Stimulated activated CD4-positive, alpha-beta T cell treated with anti-CD3 and anti-CD28 coated beads, TNF-alpha, amount 100 ng/mL, for 48 hours (primary cell): ENCODE measurements at regions not wholly inside any gene's neighbourhood (a gene's known extent, or its start where the extent isn't known, plus 50 kb on each side); places are given as distances from the start of the nearest gene placed in this dataset.

Source experiments
- DNase-seq, 3 donors: peaks; one replicate each; pipeline ENCODE4 v3.0.0-alpha.2; 2020; ENCODE audit warnings: low read depth in 3 of 3

DNA sequence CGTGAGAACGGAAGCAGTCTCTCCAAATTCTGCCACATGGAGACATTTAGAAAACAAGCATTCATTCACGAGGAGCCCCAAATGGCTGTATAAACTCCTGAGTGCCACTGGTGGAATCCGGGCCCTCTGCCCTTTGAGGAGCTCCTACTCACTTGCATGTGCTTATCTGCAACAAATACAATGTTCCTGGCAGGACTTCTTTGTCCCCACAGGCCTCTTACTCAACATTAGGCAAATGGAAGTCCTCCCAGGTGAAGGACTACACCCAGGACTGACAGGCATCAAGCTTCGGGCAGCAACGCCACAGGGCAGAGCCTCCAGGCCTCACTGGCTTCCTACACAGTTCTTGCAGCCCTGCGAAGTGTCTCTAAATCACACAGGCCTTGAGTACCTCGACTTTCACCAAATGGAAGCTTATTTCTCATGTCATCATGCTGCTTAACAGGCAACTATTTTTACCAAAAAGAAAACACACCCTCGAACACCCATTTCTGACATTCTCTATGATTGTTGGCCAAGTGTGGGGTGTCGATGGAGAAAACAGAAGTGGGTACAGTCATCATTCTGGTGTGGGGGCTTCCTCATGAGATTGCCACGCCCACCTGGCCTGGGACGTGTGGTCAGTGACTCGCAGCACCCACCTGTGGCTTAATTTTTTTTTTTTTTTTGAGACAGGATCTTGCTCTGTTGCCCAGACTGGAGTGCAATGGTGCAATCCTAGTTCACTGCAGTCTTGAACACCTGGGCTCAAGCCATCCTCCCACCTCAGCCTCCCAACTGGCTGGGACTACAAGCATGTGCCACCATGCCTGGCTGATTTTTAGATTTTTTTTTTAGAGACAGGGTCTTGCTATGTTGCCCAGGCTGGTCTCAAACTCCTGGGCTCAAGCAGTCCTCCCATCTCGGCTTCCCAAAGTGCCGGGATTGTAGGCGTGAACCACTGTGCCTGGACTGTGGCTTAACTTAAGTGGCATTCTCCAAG is 186.8 kb upstream of the GLI2 start:
- no peak for DNase-seq

DNA sequence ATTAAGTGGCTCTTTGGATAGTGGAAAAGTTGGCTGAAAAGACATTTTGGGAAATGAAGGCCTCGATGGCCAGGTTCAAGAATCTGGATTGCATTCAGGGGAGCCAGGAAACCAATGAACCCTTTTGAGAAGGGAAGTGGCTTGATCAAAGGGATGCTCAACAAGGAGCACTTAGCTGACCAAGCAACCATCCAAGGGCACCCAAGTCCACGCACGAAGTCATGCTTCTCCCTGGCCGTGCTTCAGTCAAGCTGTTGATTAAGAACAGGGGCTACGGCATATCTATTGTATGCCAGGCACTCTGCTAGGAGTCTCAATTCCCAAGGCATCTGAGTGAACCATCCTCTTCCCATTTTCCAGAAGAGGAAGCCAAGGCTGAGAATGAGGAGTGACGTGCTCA is 185.8 kb upstream of the GLI2 start:
- DNase-seq = no peak

DNA sequence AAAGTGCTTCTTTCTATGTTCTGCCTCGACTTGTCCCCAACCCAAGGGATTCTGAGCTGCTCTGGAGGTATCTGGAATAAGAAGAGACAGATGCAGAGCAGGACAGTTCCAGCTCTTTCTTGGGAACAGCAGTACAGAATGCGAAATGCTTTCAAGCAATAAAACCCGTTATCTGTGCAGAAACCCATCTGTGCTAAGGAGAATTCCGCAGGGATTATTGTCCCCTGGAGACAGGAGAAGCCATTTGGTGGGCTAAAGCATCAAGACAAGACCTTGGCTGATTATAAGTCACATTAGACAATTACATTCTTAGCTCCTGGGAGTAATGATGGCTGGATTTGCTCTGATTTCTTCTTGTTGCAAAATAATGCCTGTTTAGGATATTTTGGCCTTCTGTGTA is 185.4 kb upstream of the GLI2 start:
- no peak for DNase-seq

DNA sequence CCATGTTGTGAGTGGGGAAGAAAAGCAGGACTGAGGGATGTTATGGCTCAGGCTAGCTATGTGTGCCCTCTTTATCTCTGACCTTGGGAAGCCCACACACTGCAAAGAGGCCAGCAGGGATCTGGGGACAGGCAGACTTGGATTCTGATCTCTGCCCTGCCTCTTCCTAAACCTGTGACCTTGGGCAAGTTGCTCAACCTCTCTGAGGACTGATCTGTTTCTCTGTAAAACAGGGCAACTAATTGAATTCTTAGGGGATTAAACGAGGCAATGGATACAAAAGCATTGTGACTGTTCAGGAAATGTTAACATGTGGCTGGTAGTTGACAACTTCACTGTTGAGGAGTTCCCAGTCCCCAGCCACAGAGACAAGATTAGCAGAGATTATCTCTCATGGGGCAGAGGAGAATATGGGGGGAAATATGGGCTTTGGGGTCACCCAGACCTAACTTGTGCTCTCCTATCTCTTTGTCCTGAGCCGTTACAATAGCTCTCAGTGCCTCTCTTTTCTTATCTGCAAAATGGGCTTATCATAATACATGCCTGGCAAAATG is 184.7 kb upstream of the GLI2 start:
- DNase-seq = no peak

DNA sequence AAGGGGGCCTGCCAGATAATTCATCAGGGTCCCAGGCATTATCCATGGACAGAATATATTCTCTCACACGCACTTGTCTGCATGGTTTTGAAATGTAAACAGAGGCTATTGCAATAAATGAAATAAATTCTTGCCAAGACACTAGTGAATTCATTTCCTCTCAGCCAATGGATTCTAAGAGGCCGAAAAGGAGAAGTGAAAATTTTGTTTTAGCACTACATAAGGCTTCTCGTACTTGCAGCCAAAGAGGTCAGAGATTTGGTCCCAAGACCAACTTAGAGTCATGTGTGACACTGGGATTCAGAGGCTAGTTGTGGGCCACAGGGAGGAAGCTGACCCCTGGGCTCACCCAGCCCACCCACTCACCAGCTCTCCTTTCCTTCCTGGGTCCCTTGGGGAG is 184.1 kb upstream of the GLI2 start:
- no peak for DNase-seq

DNA sequence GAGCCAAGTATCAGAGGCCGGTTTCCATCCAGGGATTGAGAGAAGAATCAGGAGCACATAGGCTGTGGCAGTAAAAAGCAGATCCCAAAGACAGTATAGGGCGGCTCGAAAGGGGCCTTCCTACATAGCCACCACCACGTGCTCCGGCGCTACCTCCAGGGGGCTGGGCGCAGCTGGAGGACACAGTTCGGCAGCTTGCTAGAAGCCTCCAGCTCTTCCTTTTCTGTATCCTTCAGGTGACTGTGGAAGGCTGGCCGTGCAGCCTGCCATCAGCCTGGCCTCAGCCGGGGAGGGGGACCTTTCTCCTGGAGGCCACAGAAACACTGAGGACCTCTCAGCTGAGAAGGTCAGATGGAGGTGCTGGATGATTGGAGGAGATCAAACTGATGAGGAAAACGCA is 183.6 kb upstream of the GLI2 start:
- no peak for DNase-seq

DNA sequence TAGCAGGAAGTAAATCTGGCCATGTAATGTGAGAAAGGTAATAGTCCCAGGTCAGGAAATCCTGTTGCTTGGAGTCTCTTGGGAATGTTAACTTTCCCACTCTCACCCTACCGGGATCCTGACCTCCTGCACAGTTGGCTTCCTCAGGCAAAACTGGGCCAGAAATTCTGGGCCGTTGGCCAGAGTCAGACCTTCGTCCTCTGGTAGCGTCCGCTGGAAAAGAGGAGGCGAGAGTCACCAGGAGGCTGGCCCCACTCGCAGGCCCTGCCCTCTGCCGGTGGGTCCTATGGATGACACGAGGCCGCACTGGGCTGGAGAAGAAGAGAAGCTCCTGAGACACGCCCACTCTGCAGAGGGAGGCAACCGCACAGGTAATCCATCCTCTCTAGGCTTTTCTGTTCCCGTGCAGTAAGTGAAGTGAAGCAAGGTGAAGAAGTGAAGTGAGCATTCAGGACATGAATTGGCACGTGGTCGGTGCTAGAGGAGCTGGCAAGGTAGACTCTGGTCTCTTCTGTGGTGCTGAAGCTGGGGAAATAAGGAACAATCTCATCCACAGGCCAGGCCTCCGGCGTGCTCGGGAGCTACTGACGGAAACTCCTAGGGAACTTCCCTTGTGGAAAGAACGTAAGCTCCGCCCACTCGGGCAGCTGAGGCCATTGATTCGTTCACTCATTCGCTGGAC is 182.7 kb upstream of the GLI2 start:
- peak; percentile 1 to 17 (median 16) for DNase-seq

DNA sequence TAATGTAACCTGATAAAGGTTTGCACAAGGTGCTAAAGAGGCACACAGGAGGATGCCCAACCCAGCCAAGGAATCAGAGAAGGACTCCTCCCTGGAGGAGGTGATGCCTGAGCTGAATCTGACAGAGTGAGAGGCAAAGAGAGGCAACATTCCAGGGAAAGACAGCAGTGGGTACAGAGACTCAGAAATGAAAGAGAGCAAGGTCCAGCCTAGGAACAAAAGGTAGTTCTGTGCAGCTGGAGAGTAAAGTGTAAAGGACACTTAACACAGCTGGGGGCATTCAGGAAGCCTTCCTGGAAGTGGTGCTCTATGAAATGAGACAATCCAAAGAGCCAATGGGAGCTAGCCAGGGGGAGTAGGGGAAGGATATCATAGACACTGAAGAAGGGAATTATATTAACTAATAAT is 181.0 kb upstream of the GLI2 start:
- DNase-seq = no peak

DNA sequence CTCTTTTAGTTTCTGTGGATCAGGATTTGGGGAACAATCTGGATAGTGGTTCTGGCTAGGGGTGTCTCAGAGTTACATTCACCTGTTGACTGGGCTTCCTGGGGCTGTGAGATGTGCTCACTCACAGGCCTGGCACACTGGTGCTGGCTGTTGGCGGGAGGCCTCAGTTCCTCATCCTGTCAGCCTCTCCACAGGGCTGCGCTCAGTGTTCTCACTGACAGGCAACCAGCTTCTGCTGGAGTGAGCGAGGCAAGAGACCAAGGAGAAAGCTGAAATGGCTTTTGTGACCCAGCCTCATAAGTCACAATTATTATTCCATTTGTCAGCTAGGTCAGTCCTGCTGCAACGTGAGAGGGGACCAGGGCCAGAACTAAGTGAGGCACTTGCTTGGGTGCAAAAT is 180.6 kb upstream of the GLI2 start:
- no peak for DNase-seq

DNA sequence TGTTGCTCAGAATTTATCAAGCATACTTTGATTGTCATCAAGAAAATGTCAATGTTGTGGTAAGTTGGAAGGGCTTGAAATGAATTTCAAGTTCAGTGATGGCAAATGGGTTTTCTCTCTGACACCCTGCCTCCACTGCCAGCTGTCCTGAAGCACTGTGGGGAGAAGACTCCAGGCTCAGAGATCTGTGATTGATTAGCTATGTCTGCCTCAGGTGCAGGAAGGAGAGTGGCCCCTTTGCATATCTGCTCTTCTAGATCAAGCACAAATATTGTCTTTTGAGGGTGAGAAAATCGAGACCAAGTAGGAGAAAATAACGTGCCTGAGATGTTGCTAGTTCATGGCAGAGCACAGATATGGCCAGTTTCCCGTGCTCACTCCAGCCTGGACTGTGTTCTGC is 178.8 kb upstream of the GLI2 start:
- no peak for DNase-seq

DNA sequence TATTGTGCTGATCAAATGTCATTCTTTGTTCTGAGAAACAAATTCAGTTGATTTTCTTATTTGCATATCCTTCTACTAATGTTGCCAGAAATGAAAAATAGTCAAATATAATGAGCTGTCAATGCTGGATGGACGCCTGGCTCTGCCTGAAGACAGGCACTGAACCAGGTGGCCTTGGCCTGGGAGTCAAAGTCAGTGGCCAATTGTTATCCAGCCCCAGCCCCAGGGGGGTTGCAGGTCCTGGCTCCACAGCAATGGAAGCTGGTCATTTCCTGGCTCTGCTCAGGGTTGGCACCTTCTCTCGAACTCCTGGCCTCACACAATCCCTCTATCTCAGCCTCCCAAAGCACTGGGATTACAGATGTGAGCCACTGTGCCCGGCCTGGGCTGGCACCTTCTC is 176.8 kb upstream of the GLI2 start:
- no peak for DNase-seq

DNA sequence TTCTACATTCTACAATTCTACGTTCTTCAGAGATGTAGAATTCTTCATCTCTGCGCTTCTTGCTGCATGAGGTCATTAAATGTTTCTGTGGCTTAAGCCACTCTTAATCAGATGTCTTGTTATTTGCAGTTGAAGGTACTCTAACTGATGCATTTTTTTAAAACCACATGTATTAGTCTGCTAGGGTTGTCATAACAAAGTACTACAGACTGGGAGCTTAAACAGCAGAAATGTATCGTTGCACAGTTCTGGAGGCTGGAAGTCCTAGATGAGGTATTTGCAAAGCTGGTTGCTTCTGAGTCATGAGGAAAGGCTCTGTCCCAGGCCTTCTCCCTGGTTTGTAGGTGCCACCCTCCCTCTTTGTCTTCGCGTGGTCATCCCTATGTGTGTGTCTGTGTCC is 176.3 kb upstream of the GLI2 start:
- DNase-seq = no peak

DNA sequence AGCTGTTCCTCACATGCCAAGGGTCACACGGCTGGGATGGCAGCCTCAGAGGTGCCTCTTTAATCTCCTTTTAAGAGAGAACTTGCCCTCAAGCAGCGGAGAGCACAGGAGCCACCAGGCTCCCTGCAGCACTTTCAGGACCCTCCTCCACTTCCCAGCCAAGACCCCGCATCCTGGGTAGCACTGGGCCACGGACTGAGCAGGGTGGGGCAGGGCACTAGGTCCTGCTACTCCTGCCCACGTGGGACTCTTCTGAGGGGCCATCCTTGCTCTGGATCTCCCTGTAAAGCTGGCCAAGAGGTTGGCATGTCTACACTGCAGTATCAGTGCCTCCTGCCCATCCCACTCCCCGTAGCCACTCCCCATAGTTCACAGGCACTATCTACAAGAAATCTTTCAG is 175.3 kb upstream of the GLI2 start:
- DNase-seq = no peak

DNA sequence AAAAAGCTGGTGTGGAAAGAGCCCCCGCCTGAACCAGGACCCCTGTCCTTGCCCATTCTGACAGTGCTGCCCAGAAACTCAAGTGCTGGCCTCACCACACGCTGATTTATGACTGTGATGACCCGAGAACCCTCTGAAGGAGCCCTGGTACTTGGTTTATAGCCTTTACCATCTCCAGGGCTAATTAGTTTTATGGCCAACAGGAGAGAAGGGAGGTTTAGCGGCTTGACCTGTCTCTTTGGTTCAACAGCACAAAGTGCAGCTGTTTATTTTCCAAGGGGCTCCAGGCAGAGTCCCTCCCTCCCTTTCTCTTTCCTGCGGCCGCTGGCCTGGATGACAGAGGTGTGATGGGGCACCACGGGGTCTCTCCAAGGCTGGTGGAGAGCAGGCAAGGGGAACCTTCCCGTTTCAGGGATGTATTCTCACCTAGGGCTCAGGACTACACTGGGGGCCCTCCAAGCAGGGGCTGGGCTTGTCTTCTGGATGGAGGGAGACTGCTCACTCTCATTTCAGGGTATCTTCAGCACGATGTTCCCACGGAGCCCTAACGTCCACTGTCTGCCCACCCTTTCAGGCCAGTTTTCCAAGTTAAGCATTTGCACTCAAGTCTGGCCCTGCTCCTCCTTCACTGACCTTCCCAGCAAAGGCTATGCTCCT is 174.2 kb upstream of the GLI2 start:
- DNase-seq = no peak

DNA sequence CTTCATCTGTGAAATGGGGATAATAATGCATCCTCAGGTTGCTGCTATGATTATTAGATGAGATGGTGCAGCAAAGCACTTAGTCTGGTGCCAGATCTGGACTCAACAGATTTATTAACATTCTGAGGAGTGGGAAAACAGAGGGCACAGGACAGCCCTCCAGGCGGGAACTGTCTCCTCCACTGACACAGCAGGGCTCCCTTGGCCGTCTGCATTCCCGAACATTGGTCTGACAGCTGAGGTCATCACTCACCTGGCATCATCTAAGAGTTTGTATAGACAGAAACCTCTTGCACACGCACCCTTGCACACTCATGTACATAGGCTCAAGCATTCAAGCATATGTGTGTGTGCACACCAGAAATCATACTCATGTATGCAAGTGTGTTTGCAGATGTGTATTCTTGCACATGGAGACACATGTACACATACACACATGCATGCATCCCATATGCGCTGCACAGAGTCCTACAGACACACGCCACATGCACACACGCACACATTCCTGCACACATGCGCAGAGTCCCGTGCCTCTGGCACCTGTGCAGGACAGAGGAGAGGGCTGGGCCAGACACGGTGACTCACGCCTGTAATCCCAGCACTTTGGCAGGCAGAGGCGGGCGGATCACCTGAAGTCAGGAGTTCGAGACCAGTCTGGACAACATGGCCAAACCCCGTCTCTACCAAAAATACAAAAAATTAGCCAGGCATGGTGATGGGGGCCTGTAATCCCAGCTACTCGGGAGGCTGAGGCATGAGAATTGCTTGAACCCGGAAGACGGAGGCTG is 173.3 kb upstream of the GLI2 start:
- DNase-seq = no peak

DNA sequence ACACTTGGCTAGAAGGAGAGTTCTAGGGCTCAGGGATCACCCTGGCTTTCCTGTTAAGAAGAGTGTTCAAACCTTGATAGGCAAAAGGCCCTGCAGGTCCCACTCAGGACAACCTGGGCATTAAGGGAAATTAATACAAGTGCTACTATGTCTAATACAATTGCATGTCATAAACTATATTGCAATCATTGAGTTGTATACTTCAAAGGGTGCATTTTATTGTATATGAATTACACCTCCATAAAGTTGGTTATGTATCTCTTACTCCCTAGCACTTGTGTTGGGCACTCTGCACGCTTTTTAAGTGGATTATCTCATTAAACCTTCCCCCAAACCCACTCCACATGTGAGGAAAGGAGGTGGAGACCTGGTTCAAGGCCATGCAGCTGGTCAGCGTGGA is 172.1 kb upstream of the GLI2 start:
- DNase-seq = no peak

DNA sequence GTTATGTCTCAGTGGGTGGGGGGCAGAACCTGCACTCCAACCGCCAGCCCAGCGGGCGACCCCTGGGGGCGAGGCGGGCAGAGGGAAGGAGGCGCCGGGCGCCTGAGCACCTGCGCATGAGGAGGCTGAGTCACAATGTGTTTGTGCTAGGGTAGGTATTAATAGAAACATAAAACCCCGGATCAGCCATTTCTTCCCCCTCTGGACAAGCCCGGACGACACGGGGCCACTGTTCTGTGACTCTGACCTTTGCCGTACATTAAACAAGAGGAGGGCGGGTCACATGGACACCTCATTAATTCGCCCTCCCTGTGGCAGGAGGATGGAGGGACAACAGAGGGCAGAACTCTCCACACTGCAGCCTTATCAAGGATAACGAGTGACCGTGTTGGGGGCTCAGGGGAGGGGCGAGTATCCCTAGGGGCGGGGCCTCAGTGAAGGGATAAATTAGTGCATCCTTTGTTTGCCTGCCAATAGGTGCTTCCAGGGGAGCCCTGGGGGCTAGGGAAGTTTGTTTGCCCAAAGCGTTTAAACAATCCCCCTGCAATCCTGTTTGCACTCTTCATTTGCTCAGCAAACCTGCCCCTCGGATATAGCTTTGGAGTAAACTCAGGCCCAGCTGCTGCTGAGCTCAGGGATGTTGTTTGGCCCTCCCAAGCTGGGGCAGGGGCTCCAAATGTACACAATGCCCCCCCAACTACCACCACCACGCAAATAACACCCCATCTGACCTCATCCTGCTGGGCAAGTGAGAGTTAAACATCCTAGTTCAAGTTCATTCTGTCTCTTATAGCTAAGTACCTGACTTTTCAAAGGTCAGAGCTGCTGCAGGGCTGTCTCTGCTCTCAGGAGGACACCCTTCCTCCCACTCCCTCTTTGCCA is 171.2 kb upstream of the GLI2 start:
- no peak for DNase-seq

DNA sequence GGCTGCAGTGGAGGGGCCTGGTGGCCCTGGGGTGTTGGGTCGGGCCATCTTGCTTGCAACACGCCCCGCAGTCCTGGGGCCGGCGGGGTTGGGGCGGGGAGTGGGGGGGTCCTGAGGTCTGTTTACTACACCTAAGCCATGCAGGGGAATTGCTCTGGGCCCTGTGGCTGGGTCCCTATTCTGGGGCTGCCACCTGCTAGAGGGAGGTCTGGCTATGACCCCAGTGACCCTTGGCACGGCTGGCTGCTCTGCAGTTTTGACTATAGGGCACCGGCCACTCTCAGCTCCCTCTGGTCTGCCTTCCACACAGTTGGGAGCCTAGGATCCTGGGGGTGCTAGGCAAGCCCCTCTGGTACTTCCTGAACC is 170.6 kb upstream of the GLI2 start:
- no peak for DNase-seq

DNA sequence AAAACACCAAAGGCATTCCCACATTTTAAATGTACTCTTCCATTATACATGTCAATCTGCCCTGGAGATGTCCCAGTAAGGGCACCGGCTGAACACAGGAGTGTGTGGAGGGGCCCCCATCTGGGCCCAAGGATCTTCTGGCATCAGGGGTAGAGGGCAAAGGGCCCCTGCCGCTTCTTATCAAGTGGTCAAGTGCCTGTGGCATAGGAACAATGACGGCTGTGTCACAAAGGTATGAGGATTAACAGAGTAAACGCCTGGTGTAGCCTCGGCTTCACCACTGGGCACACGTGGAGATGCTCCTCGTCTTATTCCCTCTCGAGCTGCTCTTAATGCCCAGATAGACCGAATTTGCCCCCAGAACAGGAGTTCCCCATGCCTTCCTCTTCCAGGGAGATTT is 169.7 kb upstream of the GLI2 start:
- DNase-seq = no peak

DNA sequence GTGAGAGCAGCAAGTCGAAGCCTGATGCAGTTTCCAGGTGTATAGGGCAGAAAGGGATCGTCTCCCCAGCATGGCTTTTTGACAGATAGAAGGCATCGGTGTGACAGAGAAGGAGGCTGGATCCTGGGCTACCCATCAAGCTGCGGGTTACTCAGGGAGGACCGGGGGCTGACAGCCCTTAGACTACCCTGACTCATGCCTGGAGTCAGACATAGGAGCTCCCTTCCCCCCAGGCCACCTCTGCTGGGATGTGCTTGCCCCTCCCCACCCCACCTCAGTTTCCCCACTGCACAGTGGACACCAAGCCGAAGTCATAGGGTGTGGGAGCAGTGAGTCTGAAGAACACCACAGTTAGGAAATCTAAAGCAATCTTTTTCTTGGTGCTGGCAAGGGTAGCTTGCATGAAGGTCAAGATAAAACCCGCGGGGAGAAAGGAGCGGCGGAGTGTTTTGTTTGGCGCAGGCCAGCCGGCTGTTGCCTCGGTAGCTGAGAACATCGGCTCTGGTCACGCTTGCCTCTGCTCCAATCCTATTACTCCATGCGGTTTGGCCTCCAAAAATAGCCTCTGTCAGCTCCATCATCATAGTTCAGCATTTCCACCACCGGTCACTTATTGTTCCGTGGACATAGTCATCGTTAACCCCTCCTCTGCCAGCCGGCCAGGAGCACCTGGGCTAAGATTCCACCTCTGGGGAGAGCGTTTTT is 169.2 kb upstream of the GLI2 start:
- no peak for DNase-seq
